ENCODE measurements at regions not wholly inside any gene's neighbourhood (a gene's known extent, or its start where the extent isn't known, plus 50 kb on each side); places are given as distances from the start of the nearest gene placed in this dataset.

DNA sequence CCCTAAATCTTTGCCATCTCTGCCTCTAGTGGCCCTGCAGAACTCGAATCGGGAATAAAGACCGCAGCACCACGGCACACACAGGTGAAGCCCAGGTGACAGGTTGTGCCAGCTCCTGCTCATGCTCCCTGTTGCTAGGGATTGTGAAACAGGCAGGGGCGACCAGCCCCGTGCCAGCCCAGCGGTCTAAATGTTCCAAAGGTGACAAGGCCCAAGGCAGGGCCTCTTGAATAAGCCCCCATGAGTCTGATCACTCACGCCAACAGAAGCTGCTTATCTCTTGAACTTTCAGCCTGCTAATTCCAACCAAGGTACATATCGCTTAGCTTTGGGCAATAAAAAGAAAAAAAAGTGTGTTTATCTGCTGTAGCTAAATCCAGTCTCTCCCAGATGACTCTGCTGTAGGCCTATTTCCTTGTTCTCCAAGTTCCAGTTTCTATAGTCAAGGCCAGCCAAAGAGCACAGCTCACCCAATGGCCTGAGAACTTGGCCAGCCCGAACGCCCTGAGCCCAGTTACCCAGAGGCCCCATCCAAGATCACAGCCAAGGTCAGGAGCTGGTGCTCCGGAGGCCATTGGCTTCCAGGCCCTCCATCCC lies 191.1 kb upstream of the GPR12 start:
- TF ChIP-seq, protein P1, sequence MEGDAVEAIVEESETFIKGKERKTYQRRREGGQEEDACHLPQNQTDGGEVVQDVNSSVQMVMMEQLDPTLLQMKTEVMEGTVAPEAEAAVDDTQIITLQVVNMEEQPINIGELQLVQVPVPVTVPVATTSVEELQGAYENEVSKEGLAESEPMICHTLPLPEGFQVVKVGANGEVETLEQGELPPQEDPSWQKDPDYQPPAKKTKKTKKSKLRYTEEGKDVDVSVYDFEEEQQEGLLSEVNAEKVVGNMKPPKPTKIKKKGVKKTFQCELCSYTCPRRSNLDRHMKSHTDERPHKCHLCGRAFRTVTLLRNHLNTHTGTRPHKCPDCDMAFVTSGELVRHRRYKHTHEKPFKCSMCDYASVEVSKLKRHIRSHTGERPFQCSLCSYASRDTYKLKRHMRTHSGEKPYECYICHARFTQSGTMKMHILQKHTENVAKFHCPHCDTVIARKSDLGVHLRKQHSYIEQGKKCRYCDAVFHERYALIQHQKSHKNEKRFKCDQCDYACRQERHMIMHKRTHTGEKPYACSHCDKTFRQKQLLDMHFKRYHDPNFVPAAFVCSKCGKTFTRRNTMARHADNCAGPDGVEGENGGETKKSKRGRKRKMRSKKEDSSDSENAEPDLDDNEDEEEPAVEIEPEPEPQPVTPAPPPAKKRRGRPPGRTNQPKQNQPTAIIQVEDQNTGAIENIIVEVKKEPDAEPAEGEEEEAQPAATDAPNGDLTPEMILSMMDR (IDR thresholded peaks at IDR 0.05), result no peak
- TF ChIP-seq POLR2A (IDR thresholded peaks at IDR 0.05) (no peak), POLR2AphosphoS5 (IDR thresholded peaks at IDR 0.05) (no peak)
